ENCODE measurements at regions not wholly inside any gene's neighbourhood (a gene's known extent, or its start where the extent isn't known, plus 50 kb on each side); places are given as distances from the start of the nearest gene placed in this dataset.

DNA sequence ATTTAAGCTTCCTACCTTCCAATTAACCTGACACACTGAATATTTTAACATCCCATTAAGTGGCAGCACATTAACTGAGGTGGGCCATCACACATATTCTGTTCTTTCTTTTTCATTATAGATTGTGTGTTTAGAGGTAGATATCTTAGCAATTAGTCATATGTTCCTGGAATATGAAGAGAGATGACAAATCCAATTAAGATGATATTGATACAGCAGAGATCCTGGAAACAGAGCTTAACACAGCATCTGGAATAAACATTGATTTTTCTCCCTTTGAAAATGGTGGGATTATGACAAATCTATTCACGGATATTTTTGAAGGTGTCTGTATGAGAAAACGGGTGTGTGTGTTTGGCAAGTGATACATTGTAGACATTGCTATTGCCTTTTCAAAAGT, 448.0 kb downstream of the CDH10 start:
- no peak overlapping the region for H3K27ac ChIP-seq
- no peaks in the 10 kb centered on the region for H3K9me3 ChIP-seq (ENCODE audit: insufficient read depth, low read depth)
- H3K4me3 ChIP-seq: no peak overlapping the region
- no TSS peak for BruUV-seq (replicated peaks)
- TF ChIP-seq EZH2 (IDR thresholded peaks at IDR 0.05; ENCODE audit: low read depth): no peak
- TF ChIP-seq, protein P1, sequence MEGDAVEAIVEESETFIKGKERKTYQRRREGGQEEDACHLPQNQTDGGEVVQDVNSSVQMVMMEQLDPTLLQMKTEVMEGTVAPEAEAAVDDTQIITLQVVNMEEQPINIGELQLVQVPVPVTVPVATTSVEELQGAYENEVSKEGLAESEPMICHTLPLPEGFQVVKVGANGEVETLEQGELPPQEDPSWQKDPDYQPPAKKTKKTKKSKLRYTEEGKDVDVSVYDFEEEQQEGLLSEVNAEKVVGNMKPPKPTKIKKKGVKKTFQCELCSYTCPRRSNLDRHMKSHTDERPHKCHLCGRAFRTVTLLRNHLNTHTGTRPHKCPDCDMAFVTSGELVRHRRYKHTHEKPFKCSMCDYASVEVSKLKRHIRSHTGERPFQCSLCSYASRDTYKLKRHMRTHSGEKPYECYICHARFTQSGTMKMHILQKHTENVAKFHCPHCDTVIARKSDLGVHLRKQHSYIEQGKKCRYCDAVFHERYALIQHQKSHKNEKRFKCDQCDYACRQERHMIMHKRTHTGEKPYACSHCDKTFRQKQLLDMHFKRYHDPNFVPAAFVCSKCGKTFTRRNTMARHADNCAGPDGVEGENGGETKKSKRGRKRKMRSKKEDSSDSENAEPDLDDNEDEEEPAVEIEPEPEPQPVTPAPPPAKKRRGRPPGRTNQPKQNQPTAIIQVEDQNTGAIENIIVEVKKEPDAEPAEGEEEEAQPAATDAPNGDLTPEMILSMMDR (conservative IDR thresholded peaks at IDR 0.05): no peak
- intact Hi-C loops (cut with micrococcal nuclease; ENCODE audit: unreplicated experiment): no loop called here
- H4K20me1 ChIP-seq (ENCODE audit: insufficient read depth): no peaks in the 10 kb centered on the region
- H3K27me3 ChIP-seq (ENCODE audit: insufficient read depth, low read depth): no peaks in the 10 kb centered on the region
- no peak overlapping the region for H3K4me2 ChIP-seq
- H2AFZ ChIP-seq: no peak overlapping the region
- H3K4me1 ChIP-seq (replicated peaks; ENCODE audit: insufficient read depth): no peaks in the 10 kb centered on the region
- no peaks in the 10 kb centered on the region for H3K79me2 ChIP-seq (ENCODE audit: low read depth)
- DNase-seq: no peak
- H3K36me3 ChIP-seq (ENCODE audit: low read depth): no peaks in the 10 kb centered on the region
- ChIA-PET CTCF (interaction anchor here (0.7 kb wide), 1 partner anchor 197 kb away, joined by 3 read pairs; no protein-coding TSS in a partner anchor), POLR2A (ENCODE audit: unreplicated experiment) (no interaction called here)
- no peaks in the 10 kb centered on the region for H3K9me2 ChIP-seq (ENCODE audit: insufficient read depth)
- H3F3A ChIP-seq (ENCODE audit: insufficient read depth, low read depth): no peaks in the 10 kb centered on the region

DNA sequence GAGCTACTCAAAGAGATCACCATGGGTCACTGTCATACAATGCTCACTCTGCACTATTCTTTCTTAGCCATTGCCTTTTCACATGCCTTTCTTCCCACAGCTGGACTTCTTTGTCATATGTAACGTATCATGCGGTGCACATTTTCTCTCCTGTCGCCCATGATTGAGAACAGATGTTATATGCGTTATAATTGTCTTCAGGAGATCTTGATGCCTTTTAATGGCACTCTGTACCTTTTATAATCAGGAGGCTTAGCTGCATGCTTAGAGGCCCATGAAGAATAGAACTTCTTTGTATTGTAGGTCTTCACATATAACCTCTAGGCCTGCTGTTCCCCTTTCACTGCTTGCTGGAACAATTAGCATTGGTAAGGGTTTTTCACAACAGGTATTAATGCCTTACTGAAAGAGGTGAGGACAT, 436.1 kb downstream of the CDH10 start:
- Histone ChIP-seq H3K9me2 (ENCODE audit: insufficient read depth) (no peaks in the 10 kb centered on the region), H2AFZ (no peak overlapping the region)
- CTCF ChIA-PET: no interaction called here

GRCh38 chr5:24215114-24215513, 429.7 kb downstream of the CDH10 start:
- no peaks in the 10 kb centered on the region for H4K20me1 ChIP-seq (ENCODE audit: insufficient read depth)
- no peak overlapping the region for H3K27ac ChIP-seq
- no peaks in the 10 kb centered on the region for H3F3A ChIP-seq (ENCODE audit: insufficient read depth, low read depth)
- no peaks in the 10 kb centered on the region for H3K79me2 ChIP-seq (ENCODE audit: low read depth)
- no peak overlapping the region for H3K4me3 ChIP-seq
- TF ChIP-seq, protein P1 (conservative IDR thresholded peaks at IDR 0.05): no peak
- TF ChIP-seq EZH2 (IDR thresholded peaks at IDR 0.05; ENCODE audit: low read depth): no peak
- no peak for DNase-seq
- BruUV-seq (replicated peaks): no TSS peak
- ChIA-PET POLR2A (ENCODE audit: unreplicated experiment) (no interaction called here), CTCF (no interaction called here)
- H3K9me3 ChIP-seq (ENCODE audit: insufficient read depth, low read depth): no peaks in the 10 kb centered on the region
- intact Hi-C loops (cut with micrococcal nuclease; ENCODE audit: unreplicated experiment): no loop called here
- H3K27me3 ChIP-seq (ENCODE audit: insufficient read depth, low read depth): no peaks in the 10 kb centered on the region
- H3K36me3 ChIP-seq (ENCODE audit: low read depth): no peaks in the 10 kb centered on the region
- H3K4me1 ChIP-seq (replicated peaks; ENCODE audit: insufficient read depth): no peaks in the 10 kb centered on the region
- no peak overlapping the region for H3K4me2 ChIP-seq
- H3K9me2 ChIP-seq (ENCODE audit: insufficient read depth): no peaks in the 10 kb centered on the region
- H2AFZ ChIP-seq: no peak overlapping the region

More for the DNA sequence above, 436.1 kb downstream of the CDH10 start:
- H3K79me2 ChIP-seq (ENCODE audit: low read depth): no peaks in the 10 kb centered on the region
- no peaks in the 10 kb centered on the region for H3K4me1 ChIP-seq (replicated peaks; ENCODE audit: insufficient read depth)
- H3K9me3 ChIP-seq (ENCODE audit: insufficient read depth, low read depth): no peaks in the 10 kb centered on the region
- no peaks in the 10 kb centered on the region for H3K36me3 ChIP-seq (ENCODE audit: low read depth)
- intact Hi-C loops (cut with micrococcal nuclease; ENCODE audit: unreplicated experiment): no loop called here
- no peak for DNase-seq
- H3K27ac ChIP-seq: no peak overlapping the region
- TF ChIP-seq, protein P1 (conservative IDR thresholded peaks at IDR 0.05): no peak
- TF ChIP-seq EZH2 (IDR thresholded peaks at IDR 0.05; ENCODE audit: low read depth): no peak
- H3K27me3 ChIP-seq (ENCODE audit: insufficient read depth, low read depth): no peaks in the 10 kb centered on the region
- POLR2A ChIA-PET (ENCODE audit: unreplicated experiment): no interaction called here
- BruUV-seq (replicated peaks): no TSS peak
- no peak overlapping the region for H3K4me2 ChIP-seq
- H3F3A ChIP-seq (ENCODE audit: insufficient read depth, low read depth): no peaks in the 10 kb centered on the region
- H4K20me1 ChIP-seq (ENCODE audit: insufficient read depth): no peaks in the 10 kb centered on the region
- no peak overlapping the region for H3K4me3 ChIP-seq

All from PC-9 (cell line).